Heart right ventricle (tissue), 16 donors: ENCODE measurements at regions not wholly inside any gene's neighbourhood (a gene's known extent, or its start where the extent isn't known, plus 50 kb on each side); places are given as distances from the start of the nearest gene placed in this dataset.
"Not testable (repeated sequence)": the region's sequence is repeated elsewhere in the genome, so short reads cannot be mapped to it uniquely, and the experiment has no call there.

Experiments
- ATAC-seq, 8 donors: fragments of 200-7000 bp; cut with Tn5 transposase; one replicate each; pipeline ENCODE4 v1.9.1; 2020; ENCODE audit warnings: mild to moderate bottlenecking in 8 of 8, moderate library complexity in 8 of 8, moderate number of reproducible peaks in 1 of 8
- DNase-seq, 2 donors: peaks; one replicate each; pipeline ENCODE4 v3.0.0-alpha.2; 2020
- H3K27ac ChIP-seq, 10 donors: fragments of 200-600 bp; sonication (generic) in 2 of 10; one replicate each; pipeline versions ENCODE4 v1.5.0 to v1.8.0; 2020 to 2022; ENCODE audit warnings: mild to moderate bottlenecking in 3 of 10
- H3K27me3 ChIP-seq, 7 donors: fragments of 200-600 bp; one replicate each; pipeline ENCODE4 v1.8.0; 2021 to 2022; ENCODE audit warnings: mild to moderate bottlenecking in 2 of 7
- H3K36me3 ChIP-seq, 9 donors: fragments of 200-600 bp; sonication (generic) in 1 of 9; one replicate each; pipeline versions ENCODE4 v1.5.0 to v1.8.0; 2020 to 2022; ENCODE audit warnings: mild to moderate bottlenecking in 2 of 9
- H3K4me1 ChIP-seq, 9 donors: fragments of 200-600 bp; sonication (generic) in 1 of 9; one replicate each; pipeline versions ENCODE4 v1.5.0 to v1.8.0; 2020 to 2022; ENCODE audit warnings: mild to moderate bottlenecking in 4 of 9
- H3K4me3 ChIP-seq, 10 donors: fragments of 200-600 bp; sonication (generic) in 2 of 10; one replicate each; pipeline versions ENCODE4 v1.5.0 to v1.8.0; 2020 to 2022; ENCODE audit warnings: mild to moderate bottlenecking in 7 of 10, moderate library complexity in 2 of 10
- H3K9me3 ChIP-seq, 11 donors: fragments of 200-600 bp in 10 of 11; sonication (generic) in 2 of 11; one replicate each; pipeline versions ENCODE4 v1.5.0 to v1.8.0; 2013 to 2022; ENCODE audit warnings: mild to moderate bottlenecking in 2 of 11, control low read depth in 1 of 11, moderate library complexity in 1 of 11
- WGBS, 2 donors: extraction: QIAGEN DNeasy Blood & Tissue Kit; methylation state at CpG; one replicate each; pipeline ENCODE4 v1.1.7; 2013; ENCODE audit warnings: inconsistent platforms in 1 of 2; 5-methylcytosine and 5-hydroxymethylcytosine counted together
- intact Hi-C, 10 donors: fragments of 100-400 bp; cut with DNase I; formaldehyde crosslinking; loops; one replicate each; pipeline versions ENCODE4 v1.11.1 to v1.14.2; 2022
- TF ChIP-seq, protein P1 (sequence below), 9 donors: fragments of 200-600 bp; sonication (generic) in 2 of 9; IDR thresholded peaks; one replicate each; pipeline versions ENCODE4 v1.5.0 to v1.8.0; 2021 to 2022; ENCODE audit warnings: antibody characterized with exemption in 9 of 9, mild to moderate bottlenecking in 5 of 9, moderate library complexity in 1 of 9
- donor health status: Arrhythmogenic right ventricular cardiomyopathy.
- donor health status: ischemic (EF 13 %, LVEDD 7.1; RV severe dilation, severe dysfunction).
- donor health status: healthy with polysubstance abuse.
- donor health status: DM: no; HTN: yes; CAD: no.
- donor health status: DM: no; HTN: no; CAD: no.
- donor health status: ischemic (EF 25% LVEDD 6.9; RV normal size, moderate dysfunction).
- donor health status: ischemic (EF 25% LVEDD 5.7; RV mildly dilated, moderate dysfunction).
- donor health status: healthy.
- donor health status: DM: yes; HTN: yes; CAD: no.
- donor health status: Ischemic cardiomyopathy.
- donor health status: ischemic (EF 35%, LVEDD 5.7; RV mildly dilated, moderate dysfunction).
- donor health status: nonischemic (EF 11% LVEDD 7.7; RV severe dilation, severe dysfunction).
- donor health status: DM: yes; HTN: yes; CAD: no.
- donor health status: PGD.
- donor health status: ischemic (EF 29% LVEDD 5.4; RV normal size, mild dysfunction).
- donor health status: nonischemic (EF 23%, LVEDD 6.1; RV moderate dilation, normal function).

- DNase-seq (no peak), ATAC-seq (no peak)
- no peak overlapping the region for H3K27ac ChIP-seq
- H3K36me3 ChIP-seq: no peaks in the 10 kb centered on the region
- peaks cover 0 to 5% (median 0%) of the 10 kb centered on the region in 11 donors for H3K9me3 ChIP-seq
- TF ChIP-seq, protein P1, sequence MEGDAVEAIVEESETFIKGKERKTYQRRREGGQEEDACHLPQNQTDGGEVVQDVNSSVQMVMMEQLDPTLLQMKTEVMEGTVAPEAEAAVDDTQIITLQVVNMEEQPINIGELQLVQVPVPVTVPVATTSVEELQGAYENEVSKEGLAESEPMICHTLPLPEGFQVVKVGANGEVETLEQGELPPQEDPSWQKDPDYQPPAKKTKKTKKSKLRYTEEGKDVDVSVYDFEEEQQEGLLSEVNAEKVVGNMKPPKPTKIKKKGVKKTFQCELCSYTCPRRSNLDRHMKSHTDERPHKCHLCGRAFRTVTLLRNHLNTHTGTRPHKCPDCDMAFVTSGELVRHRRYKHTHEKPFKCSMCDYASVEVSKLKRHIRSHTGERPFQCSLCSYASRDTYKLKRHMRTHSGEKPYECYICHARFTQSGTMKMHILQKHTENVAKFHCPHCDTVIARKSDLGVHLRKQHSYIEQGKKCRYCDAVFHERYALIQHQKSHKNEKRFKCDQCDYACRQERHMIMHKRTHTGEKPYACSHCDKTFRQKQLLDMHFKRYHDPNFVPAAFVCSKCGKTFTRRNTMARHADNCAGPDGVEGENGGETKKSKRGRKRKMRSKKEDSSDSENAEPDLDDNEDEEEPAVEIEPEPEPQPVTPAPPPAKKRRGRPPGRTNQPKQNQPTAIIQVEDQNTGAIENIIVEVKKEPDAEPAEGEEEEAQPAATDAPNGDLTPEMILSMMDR (IDR thresholded peaks at IDR 0.05): no peak
- peaks cover 0 to 5% (median 0%) of the 10 kb centered on the region in 7 donors for H3K27me3 ChIP-seq
- intact Hi-C loops: no loop called here
- no peak overlapping the region for H3K4me3 ChIP-seq
- peaks cover 0 to 10% (median 0%) of the 10 kb centered on the region in 9 donors for H3K4me1 ChIP-seq
These were observed 67.7 kb upstream of the ALOX12 start for GRCh38 chr17:6928193-6928592.

- peaks cover 0 to 5% (median 0%) of the 10 kb centered on the region in 7 donors for H3K27me3 ChIP-seq
- H3K4me3 ChIP-seq: no peak overlapping the region
- ATAC-seq: no peak
- peaks cover 0 to 10% (median 0%) of the 10 kb centered on the region in 9 donors for H3K4me1 ChIP-seq
- H3K27ac ChIP-seq: no peak overlapping the region
- TF ChIP-seq, protein P1 (IDR thresholded peaks at IDR 0.05): no peak
- intact Hi-C loops: no loop called here
- H3K9me3 ChIP-seq: peaks cover 0 to under 1% (median 0%) of the 10 kb centered on the region in 11 donors
- no peaks in the 10 kb centered on the region for H3K36me3 ChIP-seq
- DNase-seq: no peak
These were observed 65.1 kb upstream of the ALOX12 start for GRCh38 chr17:6930749-6931148.

- H3K36me3 ChIP-seq, H3K27ac ChIP-seq, intact Hi-C loops, DNase-seq, H3K4me1 ChIP-seq, H3K9me3 ChIP-seq, H3K4me3 ChIP-seq, H3K27me3 ChIP-seq, ATAC-seq: not testable (repeated sequence)
- WGBS, 2 donors: 74 to 98% methylated on average over 2 of the region's 2 CpGs
These were observed 61.3 kb upstream of the ALOX12 start for GRCh38 chr17:6934544-6934943.

GRCh38 chr17:6936370-6937028 is 59.4 kb upstream of the ALOX12 start:
- peaks cover 0 to 5% (median 0%) of the 10 kb centered on the region in 7 donors for H3K27me3 ChIP-seq
- 57 to 67% methylated on average over 8 of the region's 8 CpGs for WGBS, 2 donors
- TF ChIP-seq, protein P1 (IDR thresholded peaks at IDR 0.05): no peak
- peaks cover 0 to 7% (median 0%) of the 10 kb centered on the region in 9 donors for H3K4me1 ChIP-seq
- peak in 1 of 2 donors; percentile 57 for DNase-seq
- peak overlapping the region in 9 of 10 donors; percentile 45 to 84 (median 65) for H3K27ac ChIP-seq
- no peaks in the 10 kb centered on the region for H3K36me3 ChIP-seq
- ATAC-seq: peak in 7 of 8 donors; percentile 74 to 93 (median 89)
- H3K4me3 ChIP-seq: peak overlapping the region in 9 of 10 donors; percentile 20 to 56 (median 50)
- no peaks in the 10 kb centered on the region for H3K9me3 ChIP-seq
- intact Hi-C loops: no loop called here

DNA sequence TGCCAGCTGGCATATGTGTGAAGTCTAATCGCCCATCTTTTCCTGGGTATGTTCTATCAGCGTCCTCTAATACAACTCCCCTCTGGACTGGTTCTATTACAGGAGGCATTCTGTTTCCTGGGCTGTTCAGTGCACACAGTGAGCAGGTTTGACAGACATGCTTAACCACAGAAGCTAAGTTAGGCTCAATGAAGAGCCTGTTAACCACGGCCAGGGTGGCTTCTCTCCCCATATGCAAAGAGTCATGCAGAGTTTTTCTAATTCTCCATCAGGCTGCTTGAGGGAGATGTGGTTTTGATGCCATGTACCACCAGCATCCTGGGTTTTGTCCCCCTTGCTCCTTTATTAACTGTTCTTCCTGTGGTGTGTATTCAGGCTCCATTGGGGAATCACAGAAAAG is 57.2 kb upstream of the ALOX12 start:
- Histone ChIP-seq H3K27me3 (peaks cover 0 to 5% (median 0%) of the 10 kb centered on the region in 7 donors), H3K4me3 (no peak overlapping the region), H3K9me3 (no peaks in the 10 kb centered on the region), H3K36me3 (no peaks in the 10 kb centered on the region), H3K4me1 (peaks cover 0 to 7% (median 3%) of the 10 kb centered on the region in 9 donors), H3K27ac (no peak overlapping the region)
- no peak for DNase-seq
- ATAC-seq: no peak
- intact Hi-C loops: no loop called here
- TF ChIP-seq, protein P1 (IDR thresholded peaks at IDR 0.05): no peak
- 55 to 66% methylated on average over 3 of the region's 3 CpGs for WGBS, 2 donors
